ENCODE measurements at regions not wholly inside any gene's neighbourhood (a gene's known extent, or its start where the extent isn't known, plus 50 kb on each side); places are given as distances from the start of the nearest gene placed in this dataset.

GRCh38 chr2:155810411-155810810 is 522.1 kb downstream of the NR4A2 start:
- DNase-seq (ENCODE audit: low read depth in 2 of 2) = no peak

- no peak for DNase-seq (ENCODE audit: low read depth in 2 of 2)
Measured at GRCh38 chr2:155802888-155803287, 529.6 kb downstream of the NR4A2 start.

- no peak for DNase-seq (ENCODE audit: low read depth in 2 of 2)
Measured at GRCh38 chr2:155792666-155793065, 539.9 kb downstream of the NR4A2 start.

- no peak for DNase-seq (ENCODE audit: low read depth in 2 of 2)
Measured at GRCh38 chr2:155770516-155770915, 562.0 kb downstream of the NR4A2 start.

- no peak for DNase-seq (ENCODE audit: low read depth in 2 of 2)
Measured at GRCh38 chr2:155766342-155767115, 566.0 kb downstream of the NR4A2 start.

- DNase-seq (ENCODE audit: low read depth in 2 of 2) = no peak
Measured at GRCh38 chr2:155755481-155755880, 577.0 kb downstream of the NR4A2 start.

- no peak for DNase-seq (ENCODE audit: low read depth in 2 of 2)
Measured at GRCh38 chr2:155748131-155748530, 584.4 kb downstream of the NR4A2 start.

- DNase-seq (ENCODE audit: low read depth in 2 of 2) = no peak
Measured at GRCh38 chr2:155747531-155747930, 585.0 kb downstream of the NR4A2 start.

GRCh38 chr2:155733091-155733853 is 599.2 kb downstream of the NR4A2 start:
- DNase-seq (ENCODE audit: low read depth in 2 of 2) = no peak

- no peak for DNase-seq (ENCODE audit: low read depth in 2 of 2)
Measured at GRCh38 chr2:155730804-155731203, 601.7 kb downstream of the NR4A2 start.

GRCh38 chr2:155727187-155727895 is 605.2 kb downstream of the NR4A2 start:
- no peak for DNase-seq (ENCODE audit: low read depth in 2 of 2)

GRCh38 chr2:155722290-155722689 is 610.2 kb downstream of the NR4A2 start:
- no peak for DNase-seq (ENCODE audit: low read depth in 2 of 2)

GRCh38 chr2:155715705-155716104 is 616.8 kb downstream of the NR4A2 start:
- no peak for DNase-seq (ENCODE audit: low read depth in 2 of 2)

- no peak for DNase-seq (ENCODE audit: low read depth in 2 of 2)
Measured at GRCh38 chr2:155714983-155715382, 617.5 kb downstream of the NR4A2 start.

GRCh38 chr2:155708071-155708470 is 624.5 kb downstream of the NR4A2 start:
- DNase-seq (ENCODE audit: low read depth in 2 of 2) = no peak

- DNase-seq (ENCODE audit: low read depth in 2 of 2) = no peak
Measured at GRCh38 chr2:155703917-155704316, 628.6 kb downstream of the NR4A2 start.

- DNase-seq (ENCODE audit: low read depth in 2 of 2) = no peak
Measured at GRCh38 chr2:155703048-155703447, 629.5 kb downstream of the NR4A2 start.

GRCh38 chr2:155701721-155702120 is 630.8 kb downstream of the NR4A2 start:
- no peak for DNase-seq (ENCODE audit: low read depth in 2 of 2)

- DNase-seq (ENCODE audit: low read depth in 2 of 2) = no peak
Measured at GRCh38 chr2:155696571-155696970, 636.0 kb downstream of the NR4A2 start.

- DNase-seq (ENCODE audit: low read depth in 2 of 2) = no peak
Measured at GRCh38 chr2:155695505-155695904, 637.0 kb downstream of the NR4A2 start.

- no peak for DNase-seq (ENCODE audit: low read depth in 2 of 2)
Measured at GRCh38 chr2:155692856-155693255, 639.7 kb downstream of the NR4A2 start.

- DNase-seq (ENCODE audit: low read depth in 2 of 2) = no peak
Measured at GRCh38 chr2:155692106-155692505, 640.4 kb downstream of the NR4A2 start.

- DNase-seq (ENCODE audit: low read depth in 2 of 2) = no peak
Measured at GRCh38 chr2:155690785-155691184, 641.7 kb downstream of the NR4A2 start.

All from stimulated activated CD4-positive, alpha-beta T cell treated with anti-CD3 and anti-CD28 coated beads, Interleukin-15, amount 100 ng/mL, for 48 hours (primary cell).